ENCODE measurements at regions not wholly inside any gene's neighbourhood (a gene's known extent, or its start where the extent isn't known, plus 50 kb on each side); places are given as distances from the start of the nearest gene placed in this dataset.
A peak's percentile ranks its signal among the peaks of the same experiment; 100 is the strongest.

DNA sequence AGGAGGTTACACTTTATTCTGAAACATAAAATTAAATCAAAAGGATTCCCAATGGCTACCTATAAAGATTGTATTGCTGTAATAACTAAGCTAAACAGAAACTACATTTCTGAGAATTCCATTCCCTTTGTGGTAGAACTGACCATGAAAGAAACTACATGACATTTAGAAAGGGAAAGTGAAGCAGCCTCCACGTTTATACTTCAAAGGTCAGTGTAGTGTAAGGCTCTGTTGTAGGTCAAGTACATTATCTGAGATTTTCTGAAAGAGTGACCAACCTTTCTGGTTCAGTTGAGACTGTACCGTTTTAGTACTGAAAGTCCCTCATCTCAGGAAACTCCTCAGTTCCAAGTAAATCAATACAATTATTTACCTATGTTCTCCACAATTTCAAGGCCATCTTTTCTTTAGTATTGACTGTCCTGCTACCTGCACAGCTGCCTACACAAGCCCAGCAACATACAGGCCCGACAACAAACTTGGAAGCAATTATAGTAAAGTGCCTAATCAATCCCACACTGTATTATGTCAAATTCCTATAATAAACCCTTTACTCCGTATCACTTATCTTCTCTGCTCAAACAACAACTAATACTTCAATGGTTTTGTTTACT is 343.0 kb downstream of the PLOD2 start:
- Histone ChIP-seq H3K4me1 (ENCODE audit: control insufficient read depth, extremely low read depth, insufficient read depth, low read length) (no peaks in the 10 kb centered on the region), H3K9me3 (ENCODE audit: control insufficient read depth, insufficient read depth, low read depth, low read length) (no peaks in the 10 kb centered on the region), H3K36me3 (ENCODE audit: control insufficient read depth, insufficient read depth, low read length) (no peaks in the 10 kb centered on the region), H3K4me3 (replicated peaks in 1 of 4; ENCODE audit: control extremely low read depth in 1 of 4, insufficient read depth in 1 of 4, low read depth in 3 of 4, low read length in 4 of 4) (no peak overlapping the region), H2AFZ (ENCODE audit: low read length) (no peak overlapping the region), H3K27me3 (ENCODE audit: control insufficient read depth, insufficient read depth, low read length) (no peaks in the 10 kb centered on the region), H3K79me2 (ENCODE audit: control insufficient read depth, insufficient read depth, low read length) (no peaks in the 10 kb centered on the region), H3K27ac (ENCODE audit: insufficient read depth, low read length) (no peak overlapping the region), H4K20me1 (ENCODE audit: control insufficient read depth, extremely low read depth, insufficient read depth, low read length) (no peaks in the 10 kb centered on the region), H3K4me2 (ENCODE audit: extremely low read depth, insufficient read depth, low read length) (no peak overlapping the region), H3K9ac (ENCODE audit: insufficient read depth, low read length) (no peak overlapping the region)
- no peak for TF ChIP-seq EZH2 (IDR thresholded peaks at IDR 0.05; ENCODE audit: low read length, missing control alignments)
- TF ChIP-seq CTCF (conservative IDR thresholded peaks at IDR 0.05 in 1 of 2, IDR thresholded peaks at IDR 0.05 in 1 of 2; ENCODE audit: low read depth in 1 of 2, low read length in 2 of 2), result no peak
- DNase-seq (ENCODE audit: low read depth in 2 of 2), result peak in 1 of 2 donors; percentile 4

DNA sequence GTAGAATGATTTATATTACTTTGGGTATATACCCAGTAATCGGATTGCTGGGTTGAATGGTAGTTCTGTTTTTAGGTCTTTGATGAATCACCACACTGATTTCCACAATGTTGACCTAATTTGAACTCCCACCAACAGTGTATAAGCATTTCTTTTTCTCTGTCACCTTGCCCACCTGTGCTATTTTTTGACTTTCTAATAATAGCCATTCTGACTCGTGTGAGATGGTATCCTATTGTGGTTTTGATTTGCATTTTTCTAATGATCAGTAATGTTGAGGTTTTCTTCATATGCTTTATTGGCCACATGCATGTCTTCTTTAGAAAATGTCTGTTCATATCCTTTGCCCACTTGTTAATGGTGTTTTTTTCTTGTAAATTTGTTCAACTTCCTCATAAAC is 340.8 kb downstream of the PLOD2 start:
- TF ChIP-seq EZH2 (IDR thresholded peaks at IDR 0.05; ENCODE audit: low read length, missing control alignments) (no peak), CTCF (conservative IDR thresholded peaks at IDR 0.05 in 1 of 2, IDR thresholded peaks at IDR 0.05 in 1 of 2; ENCODE audit: low read depth in 1 of 2, low read length in 2 of 2) (no peak)
- Histone ChIP-seq H2AFZ (ENCODE audit: low read length) (no peak overlapping the region), H3K9ac (ENCODE audit: insufficient read depth, low read length) (no peak overlapping the region), H3K36me3 (ENCODE audit: control insufficient read depth, insufficient read depth, low read length) (no peaks in the 10 kb centered on the region), H4K20me1 (ENCODE audit: control insufficient read depth, extremely low read depth, insufficient read depth, low read length) (no peaks in the 10 kb centered on the region), H3K4me3 (replicated peaks in 1 of 4; ENCODE audit: control extremely low read depth in 1 of 4, insufficient read depth in 1 of 4, low read depth in 3 of 4, low read length in 4 of 4) (no peak overlapping the region), H3K4me1 (ENCODE audit: control insufficient read depth, extremely low read depth, insufficient read depth, low read length) (no peaks in the 10 kb centered on the region), H3K79me2 (ENCODE audit: control insufficient read depth, insufficient read depth, low read length) (no peaks in the 10 kb centered on the region), H3K27me3 (ENCODE audit: control insufficient read depth, insufficient read depth, low read length) (no peaks in the 10 kb centered on the region), H3K9me3 (ENCODE audit: control insufficient read depth, insufficient read depth, low read depth, low read length) (no peaks in the 10 kb centered on the region), H3K27ac (ENCODE audit: insufficient read depth, low read length) (no peak overlapping the region), H3K4me2 (ENCODE audit: extremely low read depth, insufficient read depth, low read length) (no peak overlapping the region)
- peak in 1 of 2 donors; percentile 52 for DNase-seq (ENCODE audit: low read depth in 2 of 2)

- TF ChIP-seq EZH2 (IDR thresholded peaks at IDR 0.05; ENCODE audit: low read length, missing control alignments) (no peak), CTCF (conservative IDR thresholded peaks at IDR 0.05 in 1 of 2, IDR thresholded peaks at IDR 0.05 in 1 of 2; ENCODE audit: low read depth in 1 of 2, low read length in 2 of 2) (no peak)
- Histone ChIP-seq H3K4me2 (ENCODE audit: extremely low read depth, insufficient read depth, low read length) (no peak overlapping the region), H3K4me3 (replicated peaks in 1 of 4; ENCODE audit: control extremely low read depth in 1 of 4, insufficient read depth in 1 of 4, low read depth in 3 of 4, low read length in 4 of 4) (no peak overlapping the region), H3K27me3 (ENCODE audit: control insufficient read depth, insufficient read depth, low read length) (no peaks in the 10 kb centered on the region), H3K27ac (ENCODE audit: insufficient read depth, low read length) (no peak overlapping the region), H2AFZ (ENCODE audit: low read length) (no peak overlapping the region), H4K20me1 (ENCODE audit: control insufficient read depth, extremely low read depth, insufficient read depth, low read length) (no peaks in the 10 kb centered on the region), H3K36me3 (ENCODE audit: control insufficient read depth, insufficient read depth, low read length) (no peaks in the 10 kb centered on the region), H3K9me3 (ENCODE audit: control insufficient read depth, insufficient read depth, low read depth, low read length) (no peaks in the 10 kb centered on the region), H3K4me1 (ENCODE audit: control insufficient read depth, extremely low read depth, insufficient read depth, low read length) (no peaks in the 10 kb centered on the region), H3K9ac (ENCODE audit: insufficient read depth, low read length) (no peak overlapping the region), H3K79me2 (ENCODE audit: control insufficient read depth, insufficient read depth, low read length) (no peaks in the 10 kb centered on the region)
- DNase-seq (ENCODE audit: low read depth in 2 of 2), result no peak
These were observed 318.6 kb downstream of the PLOD2 start for GRCh38 chr3:145842294-145842902.
